ENCODE measurements at regions not wholly inside any gene's neighbourhood (a gene's known extent, or its start where the extent isn't known, plus 50 kb on each side); places are given as distances from the start of the nearest gene placed in this dataset.

DNA sequence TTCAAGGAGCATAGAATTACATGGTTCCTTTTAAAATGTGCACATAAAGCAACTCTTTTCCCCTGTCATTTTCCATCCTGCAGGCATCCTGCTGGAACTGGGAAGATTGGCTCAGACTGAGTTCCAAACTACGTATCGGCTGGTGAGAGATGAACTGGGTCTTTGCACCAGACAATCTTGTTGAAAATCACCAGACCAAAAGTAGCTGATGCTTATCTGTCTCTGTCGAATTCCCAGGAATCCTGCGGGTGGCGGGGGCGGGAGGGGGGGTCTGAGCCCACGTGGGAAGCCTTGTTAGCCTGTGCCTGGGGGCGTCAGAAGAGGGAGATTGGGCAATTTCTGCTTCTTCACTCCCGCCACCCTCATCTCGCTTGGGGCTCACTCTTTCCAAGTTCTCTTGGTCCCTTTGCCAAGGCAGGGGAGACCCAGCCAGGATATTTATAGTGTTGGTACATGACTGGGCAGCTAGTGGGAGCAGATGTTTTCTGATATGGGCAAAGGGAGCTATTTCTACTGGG lies 90.1 kb upstream of the SLC25A33 start:
- no peak for TF ChIP-seq CTCF (IDR thresholded peaks at IDR 0.05)
- no peak for TF ChIP-seq POLR2A (IDR thresholded peaks at IDR 0.05)

Data from thyroid gland (tissue), 4 donors.